GM19324 (cell line): ENCODE measurements at regions not wholly inside any gene's neighbourhood (a gene's known extent, or its start where the extent isn't known, plus 50 kb on each side); places are given as distances from the start of the nearest gene placed in this dataset.

Experiments used
- ATAC-seq: cut with Tn5 transposase; IDR thresholded peaks from one replicate; pipeline ENCODE4 v1.9.1; 2021; ENCODE audit warnings: mild to moderate bottlenecking, moderate library complexity; ENCODE audit not compliant: unreplicated experiment, low FRiP score

DNA sequence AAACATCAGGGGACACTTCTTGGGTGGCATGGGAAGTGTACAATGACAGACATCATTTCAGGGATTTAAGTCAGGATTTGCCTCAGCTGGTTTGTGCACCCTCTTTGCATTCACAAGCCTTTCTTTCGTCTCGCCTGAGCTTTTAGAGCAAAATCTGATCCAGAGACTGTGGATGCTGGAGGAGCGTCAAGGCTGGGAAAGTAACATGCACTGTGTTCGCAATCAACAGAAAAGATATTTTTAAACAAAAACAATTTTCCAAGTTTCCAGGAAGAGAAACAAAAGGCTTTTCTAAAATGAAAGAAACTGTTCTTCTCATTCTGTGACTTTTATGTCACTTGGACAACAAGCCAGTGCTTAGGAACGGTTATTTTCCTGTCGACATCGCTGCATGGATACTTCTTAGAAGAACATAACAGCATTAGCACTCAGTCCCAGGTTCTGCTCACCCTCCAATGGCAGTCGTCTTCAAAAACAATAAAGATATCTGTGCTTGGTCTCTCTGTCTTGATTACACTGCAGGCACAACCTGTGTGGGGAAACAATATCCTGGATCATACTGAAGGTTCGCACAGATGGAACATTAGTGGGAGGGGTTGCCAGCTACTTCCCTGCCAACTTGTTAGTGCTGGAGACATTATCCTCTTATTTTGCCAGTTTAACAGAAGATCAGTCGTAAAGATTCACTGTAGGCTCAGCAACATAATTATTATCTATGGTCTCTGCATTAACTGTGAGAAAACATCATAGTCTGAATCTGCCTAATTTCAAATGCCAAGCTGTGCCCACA is 403.3 kb upstream of the ATP2B1 start:
- no peak for ATAC-seq

DNA sequence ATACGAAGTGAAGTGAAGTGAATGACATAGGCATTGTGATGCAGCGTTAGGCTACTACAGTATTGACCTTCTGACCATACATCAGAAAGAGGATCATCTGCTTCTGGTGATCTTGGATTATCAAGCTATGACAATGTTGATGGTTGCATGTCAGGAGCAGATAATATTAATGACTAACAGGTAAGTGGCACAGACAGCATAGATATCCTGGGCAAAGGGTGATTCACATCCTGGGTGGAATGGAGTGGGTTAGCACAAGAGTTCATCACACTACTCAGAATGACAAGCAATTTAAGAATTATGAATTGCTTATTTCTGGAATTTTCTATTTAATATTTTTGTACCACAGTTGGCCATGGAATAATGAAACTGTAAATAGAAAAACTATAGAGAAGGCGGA is 397.9 kb upstream of the ATP2B1 start:
- ATAC-seq: no peak

DNA sequence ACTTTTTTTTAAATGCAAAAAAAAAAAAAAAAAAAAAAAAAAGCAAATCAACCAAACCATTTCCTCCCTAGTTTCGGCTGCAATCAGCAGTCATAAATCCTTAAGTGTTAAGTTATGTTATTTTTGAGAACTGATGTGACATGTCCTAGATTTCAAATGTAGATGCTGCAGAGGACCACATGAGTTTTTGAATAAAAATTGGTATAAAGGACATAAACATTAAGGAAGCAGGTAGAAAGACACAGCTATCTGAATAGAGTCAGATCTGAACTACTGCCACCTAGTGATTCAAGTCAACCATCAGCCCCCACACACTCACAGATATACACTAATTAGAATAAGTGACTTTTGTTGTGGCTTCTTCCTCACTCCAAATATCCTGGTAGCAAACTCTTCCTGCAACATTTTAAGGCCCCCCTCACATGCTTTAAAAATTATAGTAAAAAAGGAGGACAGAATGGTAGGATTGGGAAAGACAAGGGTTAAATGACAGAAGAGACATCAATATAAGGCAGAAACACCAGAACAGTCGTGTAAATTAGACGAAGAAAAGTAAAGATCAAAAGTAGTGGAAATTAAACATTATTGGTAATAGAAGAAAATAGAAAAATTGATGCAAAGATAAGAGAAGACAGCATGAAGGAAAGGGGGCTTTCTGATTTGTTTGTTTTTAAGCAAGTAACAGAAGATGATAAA is 394.5 kb upstream of the ATP2B1 start:
- ATAC-seq: no peak

DNA sequence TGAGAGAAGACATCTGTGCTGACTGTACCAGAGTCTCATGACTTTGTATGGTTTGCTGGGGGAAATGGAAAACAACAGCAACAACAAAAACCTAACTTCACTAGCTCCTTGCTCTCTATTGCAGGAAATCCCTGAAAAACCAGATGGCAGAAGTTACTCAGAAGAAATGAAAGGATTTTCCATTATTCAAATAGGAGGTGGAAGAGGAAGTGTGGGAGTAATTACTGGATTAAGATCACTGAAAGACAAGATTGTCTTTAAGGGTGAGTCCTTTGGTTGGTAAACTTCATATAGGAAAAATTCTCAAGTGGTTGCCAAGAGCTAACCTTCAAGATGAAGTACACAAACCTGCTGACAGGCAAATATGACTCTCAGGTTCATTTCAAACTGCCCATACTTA is 391.9 kb upstream of the ATP2B1 start:
- ATAC-seq: no peak

DNA sequence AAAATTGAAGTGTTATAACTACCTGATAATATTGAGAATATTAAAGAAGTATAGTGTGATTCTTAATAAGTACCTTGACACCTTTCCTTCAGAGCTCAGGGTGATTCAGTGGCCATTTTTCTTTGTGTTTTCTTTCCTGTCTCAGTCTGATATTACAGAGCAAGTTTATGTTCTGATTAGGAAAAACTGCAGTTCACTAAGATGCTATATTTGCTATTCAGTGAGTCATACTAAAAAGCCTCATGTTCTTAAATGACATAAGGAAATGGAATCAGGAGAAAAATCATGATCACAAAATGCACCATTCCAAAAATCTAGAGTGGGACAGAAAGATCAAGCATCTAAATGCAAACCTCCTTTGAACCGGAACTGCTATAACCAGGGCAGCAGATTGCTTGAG is 390.6 kb upstream of the ATP2B1 start:
- ATAC-seq: no peak

DNA sequence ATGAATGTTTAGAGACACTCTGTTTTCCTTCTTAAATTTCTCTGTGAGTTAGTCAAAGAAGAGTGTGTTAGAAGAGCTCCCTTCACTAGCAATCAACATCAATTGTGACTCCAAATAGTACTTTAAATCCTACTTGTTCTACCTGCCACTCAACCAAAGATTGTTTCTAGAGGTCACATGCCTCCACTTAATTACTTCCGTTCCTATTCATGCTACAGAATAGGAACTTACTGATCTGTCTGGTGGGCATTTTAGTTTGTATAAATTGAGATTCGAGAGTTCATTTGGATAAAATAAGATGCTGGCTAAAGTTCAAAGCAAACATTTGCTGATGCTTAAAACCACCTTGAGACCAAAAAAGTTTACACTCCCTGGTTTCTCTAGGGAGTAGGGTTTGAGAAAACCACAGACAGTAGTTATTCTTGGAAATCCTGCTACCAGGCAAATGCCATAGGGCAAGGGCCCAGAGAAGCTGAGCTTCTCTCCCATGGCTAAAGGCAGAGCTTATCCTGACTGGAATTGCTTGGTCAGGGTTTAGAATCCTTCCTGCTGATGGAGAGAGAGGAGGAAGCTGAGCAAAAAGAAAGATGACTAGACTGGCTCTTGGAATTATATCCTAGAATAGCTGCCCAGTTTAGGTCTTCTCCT is 389.6 kb upstream of the ATP2B1 start:
- ATAC-seq: no peak

DNA sequence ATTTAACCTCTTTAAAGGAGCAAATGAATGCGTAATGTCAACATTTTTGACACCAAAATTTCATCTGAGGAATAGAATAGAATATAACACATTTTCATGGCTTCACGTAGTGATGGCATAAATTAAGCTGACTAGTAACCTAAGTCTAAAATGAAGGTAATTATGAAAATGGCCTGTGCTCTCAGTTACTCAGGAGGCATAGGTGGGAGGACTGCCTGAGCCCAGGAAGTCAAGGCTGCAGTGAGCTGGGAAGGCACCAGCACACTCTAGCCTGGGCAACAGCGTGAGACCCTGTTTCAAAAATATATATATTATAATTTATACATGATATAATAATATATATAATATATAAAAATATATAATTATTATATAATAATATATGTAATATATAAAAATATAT is 383.2 kb upstream of the ATP2B1 start:
- ATAC-seq: no peak

DNA sequence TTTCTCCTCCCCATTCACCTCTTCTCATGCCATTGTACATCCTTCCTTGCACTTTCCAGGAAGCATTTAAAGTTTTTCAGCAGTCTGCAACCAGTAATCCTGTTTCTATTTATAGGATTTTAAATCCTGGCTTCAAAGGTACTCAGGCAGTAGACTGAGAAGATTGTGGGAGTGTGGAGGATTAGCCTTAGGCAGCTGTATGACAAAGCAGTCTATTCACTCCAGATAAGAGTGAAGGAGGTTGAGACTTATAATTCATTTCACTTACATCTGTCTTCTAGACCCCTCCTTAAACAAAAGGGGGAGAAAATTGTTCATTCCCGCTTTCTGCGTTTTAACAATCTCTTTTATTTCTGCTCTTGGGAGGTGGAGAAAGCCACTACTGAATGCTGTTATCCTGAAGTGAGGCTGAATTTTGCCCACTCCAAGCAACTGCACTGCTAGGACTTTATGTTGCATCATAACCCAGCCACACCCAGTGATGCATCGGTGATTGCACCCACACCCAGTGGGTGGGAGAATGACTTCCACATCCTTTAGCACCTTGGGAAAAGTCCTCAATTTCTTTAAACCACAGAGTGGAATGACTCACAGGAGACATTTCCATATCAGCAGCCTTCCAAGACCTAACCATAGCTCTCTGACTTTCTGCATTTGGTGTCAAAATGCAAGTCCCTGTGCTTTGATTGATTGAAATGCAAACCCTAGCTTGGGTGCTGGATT is 382.5 kb upstream of the ATP2B1 start:
- no peak for ATAC-seq

DNA sequence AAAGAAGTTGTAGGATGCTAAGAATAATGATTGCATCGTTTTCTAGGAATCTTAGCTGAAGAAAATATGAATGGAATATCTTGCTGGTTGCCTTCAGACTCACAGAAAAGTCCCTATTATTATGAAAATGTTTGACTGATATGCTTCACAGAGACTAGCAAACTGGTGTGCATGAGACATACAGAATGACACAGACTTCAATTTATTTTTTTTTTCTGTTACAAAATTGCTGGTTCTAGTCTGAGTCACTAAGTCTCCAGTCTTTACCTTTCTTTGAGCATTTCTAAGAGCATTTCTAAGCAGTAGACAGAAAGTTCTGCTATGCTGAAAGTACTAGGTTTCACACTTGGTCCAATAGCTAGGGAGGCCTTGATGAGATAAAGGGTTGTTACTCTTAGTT is 377.6 kb upstream of the ATP2B1 start:
- ATAC-seq: no peak

DNA sequence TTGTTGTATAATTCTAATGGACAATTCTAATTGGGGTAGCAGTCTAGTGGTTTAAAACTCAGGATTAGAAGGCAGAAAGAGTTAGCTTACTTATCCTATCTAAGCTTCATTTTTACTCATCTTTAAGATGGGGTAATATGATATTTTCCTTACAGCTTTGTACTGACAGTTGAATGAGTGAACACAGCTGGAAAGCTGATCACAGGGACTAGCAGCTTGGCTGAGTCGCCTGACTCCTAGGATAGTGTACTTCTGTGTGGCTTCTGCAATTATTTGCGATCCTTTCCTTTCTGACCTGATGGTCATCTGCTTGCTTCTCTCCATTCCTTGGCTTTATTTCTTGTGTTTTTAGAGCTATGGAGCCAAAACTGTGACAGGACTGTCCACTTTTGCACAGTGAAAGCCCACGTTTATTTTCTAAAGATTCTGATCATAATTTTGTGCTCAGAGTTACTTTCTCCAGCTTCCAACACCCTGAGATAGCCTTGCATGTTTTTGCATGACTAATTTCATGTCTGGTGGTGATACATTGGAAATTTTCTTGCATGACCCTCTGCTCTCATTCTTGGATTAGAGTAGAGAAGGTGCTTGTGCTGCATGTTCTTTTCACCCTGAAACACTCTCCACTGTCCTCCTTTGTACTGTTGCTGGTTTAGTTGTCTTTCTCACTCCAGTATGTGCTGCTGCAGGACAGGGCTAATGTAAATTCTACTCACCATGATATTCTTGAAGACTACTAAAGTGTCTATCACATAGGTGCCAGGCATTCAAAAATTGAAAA is 377.0 kb upstream of the ATP2B1 start:
- ATAC-seq: no peak

DNA sequence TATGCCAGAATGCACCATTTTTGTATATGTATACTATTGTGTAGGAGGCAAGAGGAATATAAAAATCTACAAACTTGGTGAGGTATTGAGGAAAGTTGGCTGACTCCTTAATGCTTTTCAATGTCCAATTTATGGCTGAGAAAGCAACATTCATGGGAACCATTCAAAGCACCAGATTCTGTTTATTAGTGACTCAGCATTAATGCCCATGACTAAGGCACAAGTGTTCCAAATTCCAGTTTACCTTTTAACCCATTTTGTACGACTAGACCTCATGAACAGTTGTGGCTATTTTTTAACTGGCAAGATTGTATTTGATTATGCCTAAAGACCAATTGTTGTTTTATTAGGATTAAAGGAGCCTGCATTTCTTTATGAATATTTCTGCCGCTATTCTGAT is 375.4 kb upstream of the ATP2B1 start:
- ATAC-seq: no peak

DNA sequence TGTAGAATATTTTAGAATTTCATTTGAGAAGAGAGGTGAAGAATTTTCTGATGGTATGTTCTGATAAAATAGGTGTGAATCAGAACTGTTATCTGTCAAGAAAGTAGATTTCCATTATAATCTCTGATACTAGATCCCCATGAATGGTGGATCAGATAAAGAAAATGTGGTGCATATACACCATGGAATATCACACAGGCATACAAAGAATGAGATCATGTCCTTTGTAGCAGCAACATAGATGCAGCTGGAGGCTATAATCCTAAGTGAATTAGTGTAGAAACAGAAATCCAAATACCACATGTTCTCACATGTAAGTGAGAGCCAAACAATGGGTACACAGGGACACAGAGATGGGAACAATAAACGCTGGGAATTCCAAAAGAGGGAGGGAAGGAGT is 372.0 kb upstream of the ATP2B1 start:
- ATAC-seq: no peak

DNA sequence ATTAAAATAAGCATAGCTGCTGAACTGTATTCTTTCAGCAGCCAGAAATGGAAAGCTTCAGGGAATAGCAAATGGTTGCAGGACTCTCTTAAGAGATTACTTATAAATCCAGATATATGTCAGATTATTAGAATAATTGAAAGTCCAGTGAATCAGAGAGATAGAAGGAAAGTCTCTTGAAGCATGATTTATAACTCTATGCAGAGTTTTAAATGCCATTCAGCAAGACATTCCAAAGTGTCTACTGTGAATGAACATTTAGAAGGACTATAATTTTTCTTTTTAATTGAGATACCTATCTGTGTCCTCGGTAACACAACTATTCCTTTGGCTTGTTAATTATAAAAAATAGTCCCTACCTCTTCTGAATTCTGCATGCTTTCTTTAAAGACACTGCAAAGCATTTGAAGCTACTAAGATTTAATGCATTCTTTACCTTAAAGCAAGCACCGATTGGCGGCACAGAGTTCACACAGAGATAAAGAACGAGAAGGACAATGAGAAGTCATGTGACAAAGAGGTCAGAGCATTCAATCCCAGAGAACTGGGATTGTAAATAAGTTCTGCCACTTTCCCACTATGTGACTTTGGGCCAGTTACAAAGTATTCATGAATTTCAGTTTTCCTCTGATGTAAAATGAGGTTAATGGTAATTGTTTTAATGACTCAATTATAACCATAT is 371.0 kb upstream of the ATP2B1 start:
- ATAC-seq: no peak

DNA sequence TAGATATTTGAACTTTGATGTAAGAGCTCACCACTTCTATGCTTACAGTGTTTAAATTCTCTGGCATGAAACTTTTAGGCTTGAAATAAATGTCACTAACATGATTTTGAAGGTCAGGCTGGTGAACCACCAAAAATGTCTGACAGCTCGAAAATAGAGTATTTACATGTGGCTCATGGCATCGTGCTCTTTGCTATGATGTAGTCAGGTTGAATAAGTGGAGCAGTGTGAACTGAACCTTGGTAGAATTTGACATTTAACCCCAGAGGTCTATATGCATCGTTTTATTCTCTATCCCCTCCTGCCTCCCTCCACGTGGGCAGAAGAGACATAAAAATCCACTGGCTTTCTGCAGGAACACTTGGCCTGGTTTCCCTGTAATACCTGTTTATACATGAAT is 369.7 kb upstream of the ATP2B1 start:
- ATAC-seq: no peak

DNA sequence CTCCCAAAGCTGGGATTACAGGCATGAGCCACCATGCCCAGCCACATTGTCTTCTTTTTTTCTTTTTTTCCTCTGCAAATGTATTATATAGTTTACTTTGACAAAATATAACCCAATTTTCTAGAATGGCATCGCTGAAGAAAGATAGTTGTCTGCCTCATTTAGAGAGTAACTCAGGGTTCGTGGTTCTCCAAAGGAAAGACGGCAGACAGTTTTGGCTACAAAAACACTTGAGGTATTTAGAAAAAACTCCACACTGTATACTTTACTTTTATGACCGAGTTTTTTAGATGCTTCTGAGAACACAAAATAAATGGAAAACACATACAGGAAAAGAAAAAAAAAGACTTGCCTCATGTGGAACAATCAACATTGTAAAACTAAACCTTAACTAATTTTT is 369.1 kb upstream of the ATP2B1 start:
- ATAC-seq: no peak

DNA sequence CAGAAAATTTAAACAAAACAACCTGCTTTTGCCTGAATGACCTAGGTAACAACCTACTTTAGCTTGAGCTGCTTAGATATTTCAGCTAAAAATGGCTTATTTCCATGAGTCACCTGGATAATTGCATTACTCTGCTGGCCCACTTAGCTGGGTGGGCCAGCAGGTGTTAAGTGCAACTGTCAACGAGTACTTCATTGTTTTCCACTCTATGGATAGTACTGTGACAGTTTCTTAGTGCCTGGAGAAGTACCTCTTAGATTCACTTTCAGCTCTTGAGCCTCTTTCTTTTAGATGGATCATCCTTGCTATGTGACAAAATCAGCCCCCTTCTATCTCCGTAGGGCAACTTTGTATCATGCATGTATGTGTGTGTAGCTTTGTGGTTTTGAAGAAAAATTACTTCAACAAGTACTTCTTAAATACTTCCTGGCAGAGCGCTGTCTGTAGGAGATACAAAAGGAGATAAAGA is 368.2 kb upstream of the ATP2B1 start:
- no peak for ATAC-seq

DNA sequence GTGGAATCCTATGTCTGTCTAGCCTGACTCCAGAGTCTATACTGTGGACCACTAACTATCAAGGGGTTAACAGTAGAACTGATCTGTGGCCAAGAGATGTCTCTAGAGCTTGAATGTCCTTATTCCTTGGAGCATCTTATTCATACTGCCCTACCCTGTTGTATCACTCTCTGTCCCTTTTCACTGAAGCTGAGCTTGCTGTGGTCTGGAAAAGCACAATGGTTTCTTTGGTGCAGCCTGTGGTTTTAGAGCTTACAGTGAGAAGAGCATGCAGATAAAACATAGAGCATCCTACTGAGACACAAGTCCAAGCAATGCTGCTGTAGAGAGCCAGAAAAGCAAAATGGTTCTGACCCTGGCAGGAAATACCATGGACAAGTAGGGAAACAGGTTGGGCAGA is 367.0 kb upstream of the ATP2B1 start:
- ATAC-seq: no peak

DNA sequence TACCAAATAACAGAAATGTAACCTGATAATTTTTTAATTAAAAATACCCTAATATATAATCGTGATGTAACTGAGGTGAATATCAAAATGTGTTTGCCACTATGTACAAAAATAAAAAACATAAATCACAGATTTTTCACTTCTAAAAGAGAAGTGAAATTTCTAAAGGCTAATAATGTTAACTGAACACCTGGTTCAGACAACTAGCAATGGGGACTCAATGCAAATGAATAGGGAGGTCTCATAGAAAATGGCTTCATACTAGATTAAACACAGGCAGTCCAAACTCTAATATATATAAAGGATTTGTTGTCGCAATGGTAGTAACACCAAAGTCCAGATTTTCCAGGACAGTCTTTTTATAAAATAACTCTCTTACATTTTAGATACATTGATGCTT is 365.4 kb upstream of the ATP2B1 start:
- ATAC-seq: peak; percentile 70

DNA sequence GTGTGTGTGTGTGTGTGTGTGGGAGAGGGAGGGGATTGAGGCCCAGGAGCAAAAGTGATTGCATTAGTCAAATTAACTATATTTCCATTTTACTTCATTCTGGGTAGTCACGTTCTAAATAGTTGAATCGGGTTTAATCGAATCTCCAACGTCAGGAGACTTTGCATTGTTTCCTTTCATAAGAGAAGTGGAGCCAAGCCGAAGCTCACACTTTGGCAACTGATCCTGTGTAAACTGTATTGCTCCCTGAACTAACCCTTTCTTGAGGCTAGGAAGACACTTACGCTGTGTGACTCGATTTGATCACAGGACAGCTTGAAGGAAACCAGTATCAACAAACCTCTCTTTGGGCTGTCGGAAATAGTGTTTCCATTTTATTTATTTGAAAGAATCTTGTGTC is 363.4 kb upstream of the ATP2B1 start:
- ATAC-seq: no peak

DNA sequence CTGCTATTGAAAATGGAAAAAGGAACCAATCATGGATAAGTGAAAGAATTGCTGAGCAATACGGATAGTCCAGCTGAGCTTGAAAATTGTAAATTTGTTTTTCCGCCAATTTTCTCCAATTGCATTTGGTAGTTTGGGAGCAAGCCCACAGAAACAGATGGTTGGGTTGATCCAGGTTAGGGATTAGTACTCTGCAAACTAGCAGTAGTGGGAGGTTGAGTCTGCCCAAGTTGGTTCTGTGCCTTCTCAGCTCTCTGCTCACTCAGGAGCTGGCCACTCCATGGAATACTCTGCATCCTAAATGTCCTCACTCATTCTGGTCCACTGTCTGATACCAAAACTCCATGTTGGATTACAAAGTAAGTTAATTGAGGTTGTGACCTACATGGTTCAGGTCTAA is 361.1 kb upstream of the ATP2B1 start:
- ATAC-seq: no peak
